Superior temporal gyrus (tissue), 1 donor: ENCODE measurements at regions not wholly inside any gene's neighbourhood (a gene's known extent, or its start where the extent isn't known, plus 50 kb on each side); places are given as distances from the start of the nearest gene placed in this dataset.

Experiments used
- DNase-seq: peaks from one replicate; pipeline ENCODE4 v3.0.0-alpha.2; 2016; ENCODE audit errors: extremely low spot score

DNA sequence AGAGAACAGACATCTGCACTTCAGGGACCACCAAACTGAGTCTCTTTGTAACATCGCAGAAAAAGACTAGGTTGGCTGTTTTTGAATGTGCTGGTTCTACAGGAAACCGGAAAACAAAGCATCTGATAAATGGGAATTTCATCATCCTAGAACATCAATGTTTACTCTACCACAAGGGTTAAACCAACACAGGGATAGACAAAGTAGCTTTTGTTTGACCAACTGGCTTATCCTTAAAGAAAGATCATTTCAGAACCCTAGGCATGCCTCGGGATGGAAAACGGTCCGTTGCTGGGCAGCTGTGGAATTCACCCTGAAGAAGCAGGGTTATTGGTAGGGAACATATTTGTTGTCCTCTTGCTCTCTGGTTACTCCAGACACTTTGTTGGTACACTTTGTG is 2355.5 kb upstream of the AGA start:
- DNase-seq, result no peak

DNA sequence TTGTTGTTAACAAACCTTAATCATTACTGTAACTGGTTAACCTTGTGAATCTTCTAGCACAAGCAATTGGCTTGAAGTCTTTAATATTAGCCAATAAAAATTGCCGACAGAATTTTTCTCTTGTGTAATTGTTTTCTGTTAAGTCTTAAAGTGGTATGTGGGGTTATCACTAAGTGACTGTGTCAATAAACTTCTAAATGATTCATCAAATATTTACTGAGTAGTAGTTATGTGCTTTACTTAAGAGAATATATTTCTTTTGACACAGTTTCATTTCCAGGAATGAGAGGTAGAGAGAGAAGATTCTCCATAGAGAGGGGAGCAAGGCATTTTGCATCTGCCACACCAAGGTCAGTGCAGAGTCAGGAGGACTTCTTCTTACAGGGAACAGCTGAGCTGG is 2361.6 kb upstream of the AGA start:
- DNase-seq, result no peak

DNA sequence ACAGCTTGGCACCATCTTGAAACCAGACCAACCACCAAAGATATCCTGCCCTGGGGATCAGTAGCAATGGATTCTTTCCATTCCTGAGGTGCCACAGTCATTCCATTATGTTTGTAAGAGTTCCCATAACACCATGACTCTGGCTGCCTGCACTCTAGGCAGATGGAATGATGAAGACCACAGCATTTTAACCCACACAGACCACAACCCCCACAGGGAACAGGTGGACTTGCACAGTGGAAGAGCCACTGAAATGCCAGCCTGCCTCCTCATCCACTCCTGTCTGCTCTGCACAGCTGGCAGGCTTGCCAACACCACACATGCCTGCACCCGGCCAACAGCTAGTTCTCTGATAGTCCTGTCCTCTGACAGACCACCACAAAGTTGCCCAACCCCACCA is 2362.2 kb upstream of the AGA start:
- DNase-seq, result no peak

DNA sequence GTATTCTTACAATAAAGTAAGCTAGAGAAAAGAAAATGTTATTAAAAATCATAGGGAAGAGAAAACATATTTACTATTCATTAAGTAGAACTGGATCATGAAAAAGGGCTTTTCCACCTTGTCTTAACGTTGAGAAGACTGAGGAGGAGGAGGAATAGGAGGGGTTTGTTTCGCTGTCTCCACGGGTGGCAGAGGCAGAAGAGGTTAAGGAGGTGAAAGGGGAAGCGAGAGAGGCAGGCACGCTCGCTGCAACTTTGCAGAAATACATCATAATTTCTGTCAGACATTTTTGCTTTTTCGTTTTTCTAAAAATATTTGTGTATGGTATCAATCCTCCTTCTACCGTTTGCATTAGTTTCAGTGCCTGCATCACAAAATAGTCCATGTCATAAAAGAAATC is 2375.1 kb upstream of the AGA start:
- no peak for DNase-seq

DNA sequence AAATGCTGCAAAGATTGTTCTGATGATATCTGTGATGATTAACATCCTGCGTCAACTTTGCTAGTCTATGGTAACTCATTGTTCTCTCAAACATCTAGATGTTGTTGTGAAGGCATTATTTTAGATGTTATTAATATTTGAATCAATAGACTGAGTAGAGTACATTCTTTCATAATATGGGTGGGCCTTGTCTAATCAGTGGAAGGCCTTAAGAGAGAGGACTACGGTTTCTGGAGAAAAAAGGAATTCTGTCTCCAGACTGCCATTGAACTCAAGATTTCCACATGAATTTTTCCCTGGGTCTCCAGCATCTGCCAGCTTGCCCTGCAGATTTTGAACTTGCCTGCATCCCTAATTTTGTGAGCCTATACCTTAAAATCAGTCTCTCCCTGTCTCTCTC is 2381.1 kb upstream of the AGA start:
- DNase-seq, result no peak

DNA sequence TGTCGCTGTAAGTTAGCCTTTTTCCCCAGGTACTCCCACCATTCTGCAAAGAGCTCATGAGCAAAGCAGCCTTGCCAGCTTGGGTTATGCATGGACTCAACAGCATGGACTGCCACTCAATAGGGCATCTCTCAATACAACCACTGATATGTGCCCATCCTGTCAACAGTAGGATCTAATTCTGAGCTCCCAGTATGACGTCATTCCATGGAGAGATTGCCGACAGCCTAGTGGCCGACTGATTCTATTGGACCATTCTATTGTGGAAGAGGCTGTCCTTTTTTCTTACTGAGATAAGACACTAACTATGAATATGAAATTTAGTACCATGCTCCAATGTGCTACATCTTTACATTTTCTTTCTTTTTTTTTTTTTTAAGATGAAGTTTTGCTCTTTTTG is 2389.0 kb upstream of the AGA start:
- no peak for DNase-seq

DNA sequence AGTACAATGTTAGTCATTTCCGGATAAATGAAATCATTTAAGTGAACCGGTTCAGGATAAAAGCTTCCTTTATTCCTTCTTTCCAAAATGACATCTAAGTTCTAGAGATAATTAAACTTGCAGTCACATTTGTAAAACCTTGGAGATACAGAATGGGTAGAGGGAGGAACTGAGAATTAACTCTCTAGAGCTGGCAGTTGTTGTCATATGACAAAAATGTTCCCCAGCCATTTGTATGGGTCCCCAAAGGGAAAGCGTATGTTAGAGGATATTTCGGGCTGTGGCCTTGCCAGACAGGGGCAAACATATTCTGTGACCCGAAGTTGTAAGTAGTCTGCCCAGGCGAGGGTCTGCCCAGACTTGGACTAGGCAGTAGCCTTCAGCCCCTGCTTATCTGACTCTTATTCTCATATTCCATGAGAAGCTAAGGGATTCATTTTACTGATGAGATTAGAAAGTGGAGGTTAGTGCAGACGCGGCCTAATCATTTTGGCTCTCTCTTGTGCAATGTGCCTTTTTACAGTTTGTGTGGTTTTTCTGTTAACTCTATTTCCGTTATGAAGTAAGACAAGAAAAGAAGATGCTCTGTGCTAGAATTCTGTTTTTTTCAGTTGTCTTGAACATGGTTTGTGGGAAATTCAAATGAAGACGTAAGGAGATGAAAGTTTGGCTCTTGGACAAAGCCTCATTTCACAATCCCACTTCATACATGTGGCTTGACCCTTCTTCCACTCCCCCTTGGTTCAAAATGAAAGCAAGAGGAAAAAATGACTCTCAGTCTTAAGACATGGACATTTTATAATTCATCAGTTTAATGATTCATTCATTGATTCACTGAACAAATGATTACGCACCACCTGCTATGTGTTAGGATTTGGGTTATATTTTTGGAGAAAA is 2394.2 kb upstream of the AGA start:
- no peak for DNase-seq

DNA sequence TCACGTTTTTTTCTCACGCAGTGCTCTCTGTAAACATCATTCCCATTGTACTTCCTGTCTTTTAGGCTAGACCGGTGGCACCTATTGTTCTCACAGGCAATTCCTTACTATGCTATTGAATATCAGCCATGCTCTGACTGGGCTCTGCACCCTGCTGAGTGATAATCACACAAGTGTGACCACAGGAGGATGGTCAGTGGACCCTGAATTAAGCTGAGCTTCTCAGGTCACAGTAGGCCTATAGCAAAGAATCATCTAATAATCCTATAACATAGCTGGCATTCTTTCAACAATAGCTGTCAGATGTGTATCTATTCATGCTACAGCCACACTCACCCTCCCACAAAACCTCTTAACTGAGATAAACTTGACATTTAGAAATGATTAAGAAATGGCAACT is 2399.8 kb upstream of the TENM3 start:
- DNase-seq, result no peak

DNA sequence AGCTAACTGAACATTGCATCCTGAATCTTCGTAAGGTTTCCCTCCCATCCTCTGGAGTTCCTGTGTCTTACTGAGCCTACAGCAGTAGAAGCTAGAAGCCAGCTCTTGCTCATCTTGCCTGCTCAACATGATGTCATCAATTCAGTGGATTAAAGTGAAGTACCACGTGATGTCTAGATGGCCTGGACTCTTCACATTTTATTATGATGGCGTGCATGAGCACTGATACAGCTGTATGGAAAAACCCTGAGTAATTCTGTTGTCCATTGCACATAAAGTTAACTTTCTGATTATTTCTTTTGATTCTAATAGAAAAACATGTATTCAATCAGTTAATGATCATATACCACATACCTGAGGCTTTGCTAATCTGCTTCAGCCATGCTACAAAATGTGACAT is 2387.7 kb upstream of the TENM3 start:
- DNase-seq, result no peak

DNA sequence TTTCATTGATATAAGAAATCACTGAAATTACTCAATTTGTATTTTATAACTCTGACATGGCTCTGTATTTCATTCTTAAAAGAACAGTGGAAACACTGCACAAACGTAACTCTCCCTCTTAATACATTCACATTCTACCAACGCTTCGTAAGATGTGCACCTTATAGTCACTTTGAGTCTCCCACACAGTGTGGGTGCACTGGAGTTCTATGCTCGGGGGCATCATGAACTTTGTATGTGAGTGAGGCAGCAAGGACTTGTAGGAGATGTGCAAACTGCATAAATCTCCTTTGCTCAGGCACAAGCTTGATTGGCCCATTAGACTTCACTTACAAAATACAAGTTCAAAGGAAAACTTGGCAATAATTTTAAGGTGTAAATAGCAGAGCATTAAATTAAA is 2385.0 kb upstream of the TENM3 start:
- DNase-seq, result no peak

DNA sequence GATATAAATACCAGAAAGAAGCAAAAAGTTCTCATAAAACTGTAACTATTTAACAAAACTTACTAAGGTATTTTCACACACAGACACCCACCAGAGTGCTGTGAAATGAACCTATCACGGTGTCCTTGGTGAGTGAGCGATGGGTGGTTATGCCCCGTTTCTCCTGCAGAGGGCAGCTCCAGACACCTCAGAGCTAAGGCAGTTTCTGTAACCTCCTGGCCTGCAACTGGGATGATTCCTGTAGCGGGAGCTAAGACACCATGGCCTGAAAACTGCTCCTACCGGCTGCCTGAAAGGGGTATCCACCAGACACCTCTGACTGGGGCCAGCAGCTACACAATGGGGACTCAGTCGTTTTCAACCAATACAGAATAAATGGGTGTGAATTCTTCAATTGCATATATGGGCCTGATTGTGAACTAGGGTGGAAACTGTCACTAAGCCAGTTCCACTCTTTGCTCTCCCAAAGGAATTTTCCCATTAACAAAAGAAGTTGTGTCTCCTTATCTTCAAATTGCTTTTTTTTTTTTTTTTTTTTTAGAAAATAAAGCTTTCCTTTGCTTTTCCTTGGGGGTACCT is 2375.8 kb upstream of the TENM3 start:
- DNase-seq, result peak; percentile 61

DNA sequence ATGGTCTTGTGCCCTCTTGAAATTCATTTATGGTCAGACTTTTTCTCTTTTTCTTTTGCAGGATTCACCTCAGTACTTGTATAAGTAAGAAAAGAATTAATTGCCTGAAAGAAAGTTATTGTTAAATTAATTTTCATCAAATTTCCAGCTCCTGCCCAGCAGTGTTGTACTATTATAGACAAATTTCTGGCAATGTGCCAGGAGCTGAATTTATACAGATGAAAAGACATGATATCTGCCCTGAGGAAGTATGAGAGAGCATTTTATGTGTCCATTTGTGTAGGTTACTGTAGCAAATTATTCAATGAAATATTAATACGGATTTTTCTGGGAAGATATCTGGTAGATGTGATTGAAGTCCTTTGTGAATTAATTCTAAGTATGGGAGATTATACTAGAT is 2371.5 kb upstream of the TENM3 start:
- no peak for DNase-seq

DNA sequence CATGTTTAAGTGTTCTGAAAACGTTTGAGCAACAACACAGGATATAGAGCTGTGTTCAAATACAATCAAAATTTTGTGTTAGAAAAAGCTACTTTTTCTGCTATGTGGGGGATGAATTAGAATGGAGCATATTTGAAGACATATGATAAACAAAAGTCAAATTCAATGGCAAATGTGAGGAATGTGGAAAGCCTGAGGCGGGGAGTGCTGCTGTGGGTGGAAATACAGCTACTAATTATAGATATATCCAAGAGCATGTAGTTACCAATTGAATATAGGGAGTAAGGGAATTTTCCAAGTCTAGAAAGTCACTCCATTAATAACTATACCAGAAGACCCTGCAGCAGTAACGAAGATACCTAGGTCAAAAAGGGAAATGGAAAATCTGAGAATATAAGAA is 2370.4 kb upstream of the TENM3 start:
- no peak for DNase-seq

DNA sequence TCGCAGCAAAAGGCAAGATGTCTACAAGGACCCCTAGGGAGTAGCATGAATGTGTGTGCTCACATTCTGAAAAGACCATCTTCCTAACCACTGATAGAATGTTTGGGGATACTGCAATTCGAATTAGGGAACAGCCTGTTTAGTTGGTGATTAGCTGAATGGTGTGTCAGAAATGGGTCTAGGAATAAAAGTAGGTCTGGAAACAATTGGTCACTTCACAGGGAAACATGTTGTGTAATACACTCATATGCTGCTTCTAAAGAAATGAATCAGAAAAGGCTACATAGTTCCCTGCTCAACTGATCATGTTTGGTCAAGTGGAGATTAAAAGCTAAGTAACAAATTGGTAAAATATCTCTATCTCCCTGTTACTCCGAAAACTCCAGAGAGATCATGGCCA is 2362.4 kb upstream of the TENM3 start:
- no peak for DNase-seq

DNA sequence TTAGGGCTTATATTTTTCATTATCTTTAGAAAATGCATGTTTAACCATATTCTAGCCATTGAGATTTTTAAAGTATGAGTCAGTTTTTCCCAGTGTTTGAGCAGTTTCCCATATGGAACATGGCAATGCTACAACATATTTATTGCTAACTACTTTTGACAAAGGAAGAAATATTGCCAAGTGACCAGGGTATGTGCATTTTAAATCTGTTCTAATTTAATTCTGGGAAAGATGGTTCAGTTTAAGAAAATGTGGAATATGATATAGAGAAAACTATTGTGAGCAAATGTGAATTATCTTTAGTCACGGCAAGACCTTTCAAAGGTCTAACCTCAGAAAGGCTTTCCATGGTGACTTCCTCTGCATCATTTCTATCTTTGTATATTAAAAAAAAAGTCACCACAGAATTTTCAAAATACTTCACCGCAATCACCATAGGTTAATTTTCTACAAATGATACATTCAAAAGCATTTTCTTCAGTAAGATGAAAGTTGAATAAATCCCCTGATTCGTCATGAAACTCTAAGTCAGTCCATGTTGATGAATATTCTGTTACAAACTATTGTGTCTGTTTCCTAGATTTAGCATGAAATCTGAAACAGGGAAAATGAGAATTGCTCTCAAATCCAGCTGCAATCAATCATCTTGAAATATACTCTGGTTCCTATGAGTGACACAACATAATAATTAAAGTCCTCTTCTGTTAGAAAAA is 2349.0 kb upstream of the TENM3 start:
- DNase-seq, result no peak

DNA sequence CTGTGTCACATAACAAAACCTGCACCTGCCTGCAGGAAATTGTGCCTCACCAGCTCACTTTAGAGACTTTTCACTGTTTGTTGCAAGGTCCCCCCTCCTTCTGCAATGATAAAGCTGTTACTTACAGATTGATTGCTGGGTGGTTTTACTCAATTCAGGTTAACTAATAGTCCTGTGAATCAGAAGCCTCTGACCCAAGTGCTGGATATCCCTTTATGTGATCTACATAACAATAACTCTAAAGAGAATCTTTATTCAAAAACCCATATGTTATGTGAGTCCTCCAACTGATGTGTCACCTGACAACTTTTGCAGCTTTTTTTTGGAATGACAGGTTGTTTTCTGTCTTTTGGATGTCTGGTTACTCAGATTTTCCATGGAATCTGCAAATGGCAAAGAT is 2323.6 kb upstream of the TENM3 start:
- DNase-seq, result no peak

DNA sequence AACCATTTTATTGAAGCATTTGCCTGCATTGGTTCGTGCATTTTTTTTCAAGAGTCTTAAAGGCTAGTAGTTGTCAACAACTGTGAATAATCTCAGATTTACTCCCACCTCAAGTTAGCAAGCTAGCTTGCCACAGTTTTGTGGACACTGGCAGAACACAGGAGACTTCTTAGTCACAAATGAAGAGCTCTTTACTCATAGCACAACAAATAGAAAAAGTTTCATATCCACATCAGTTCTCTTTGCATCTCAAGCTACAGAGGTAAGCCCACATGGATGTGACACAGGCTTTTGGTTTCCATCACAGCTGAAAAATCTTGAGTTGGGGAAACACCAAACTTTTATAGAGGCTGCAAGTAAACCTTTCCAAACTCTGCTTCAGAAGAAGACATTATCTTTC is 2315.7 kb upstream of the TENM3 start:
- DNase-seq, result no peak

DNA sequence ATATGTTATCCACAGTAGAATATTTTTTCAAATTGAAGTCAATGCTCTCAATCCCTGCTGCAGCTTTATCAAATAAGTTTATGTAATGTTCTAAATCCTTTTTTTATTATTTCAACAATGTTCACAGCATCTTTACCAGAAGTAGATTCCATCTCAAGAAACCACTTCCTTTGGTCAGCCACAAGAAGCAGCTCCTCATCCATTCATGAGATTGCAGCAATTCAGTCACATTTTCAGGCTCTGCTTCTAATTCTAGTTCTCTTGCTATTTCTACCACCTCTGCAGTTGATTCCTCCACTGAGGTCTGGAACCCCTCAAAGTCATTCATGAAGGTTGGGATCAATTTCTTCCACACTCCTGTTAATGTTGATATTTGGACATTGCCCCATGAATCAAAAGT is 2301.3 kb upstream of the TENM3 start:
- no peak for DNase-seq

DNA sequence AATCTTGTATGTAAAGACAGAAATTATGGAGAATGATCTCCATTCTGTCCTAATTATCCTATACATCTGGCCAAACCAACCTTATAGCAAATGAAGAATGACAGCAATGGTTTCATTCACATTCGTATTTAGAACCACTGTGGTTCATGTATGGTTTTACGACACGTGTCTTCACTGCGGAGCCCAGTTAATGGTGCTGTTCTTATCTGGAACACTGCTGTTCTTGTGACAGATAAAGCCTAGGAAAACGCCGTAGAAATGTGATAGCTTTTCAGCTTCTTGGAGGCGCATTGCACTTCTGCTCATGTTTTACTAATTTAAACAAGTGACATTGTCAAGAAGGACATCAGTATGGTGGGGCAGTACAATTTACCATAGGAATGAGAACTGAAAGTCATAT is 2266.4 kb upstream of the TENM3 start:
- DNase-seq, result no peak

DNA sequence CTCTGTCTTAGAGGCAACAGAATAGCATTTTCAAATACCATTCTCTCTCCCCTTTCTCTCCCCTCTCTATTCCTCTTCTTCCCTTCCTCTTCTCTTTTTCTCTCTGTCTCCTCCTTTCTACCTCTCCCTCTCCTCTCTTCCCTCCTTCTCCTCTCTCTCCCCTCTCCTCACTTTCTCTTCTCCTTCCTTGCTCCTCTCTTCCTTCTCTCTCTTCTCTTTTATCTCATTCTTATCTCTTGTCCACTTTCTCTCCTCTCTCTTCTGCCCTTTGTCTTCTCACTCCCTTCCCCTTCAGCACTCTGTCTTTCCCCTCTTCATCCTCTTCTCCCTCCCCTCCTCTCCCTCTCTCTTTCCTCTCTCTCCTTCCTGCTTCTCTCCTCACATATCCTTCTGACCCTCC is 2265.8 kb upstream of the TENM3 start:
- no peak for DNase-seq

DNA sequence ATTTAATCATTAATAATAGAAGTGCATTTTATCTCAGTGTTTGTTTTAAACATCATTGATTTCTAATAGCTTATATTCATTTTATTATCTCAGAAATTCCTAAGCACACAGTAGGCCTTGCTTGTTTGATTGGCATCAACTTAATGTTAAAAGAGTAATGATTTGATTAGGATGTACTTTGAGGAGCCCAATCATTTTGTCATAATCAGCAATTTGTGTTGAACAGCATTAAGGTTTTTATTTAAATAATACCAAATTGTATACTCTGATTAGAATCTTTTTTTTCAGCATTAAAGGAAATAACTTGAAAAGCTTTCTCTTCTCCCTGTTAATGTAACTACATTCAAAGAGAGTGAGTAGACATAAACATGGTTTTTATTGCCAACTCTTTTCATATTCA is 2262.0 kb upstream of the TENM3 start:
- DNase-seq, result no peak

DNA sequence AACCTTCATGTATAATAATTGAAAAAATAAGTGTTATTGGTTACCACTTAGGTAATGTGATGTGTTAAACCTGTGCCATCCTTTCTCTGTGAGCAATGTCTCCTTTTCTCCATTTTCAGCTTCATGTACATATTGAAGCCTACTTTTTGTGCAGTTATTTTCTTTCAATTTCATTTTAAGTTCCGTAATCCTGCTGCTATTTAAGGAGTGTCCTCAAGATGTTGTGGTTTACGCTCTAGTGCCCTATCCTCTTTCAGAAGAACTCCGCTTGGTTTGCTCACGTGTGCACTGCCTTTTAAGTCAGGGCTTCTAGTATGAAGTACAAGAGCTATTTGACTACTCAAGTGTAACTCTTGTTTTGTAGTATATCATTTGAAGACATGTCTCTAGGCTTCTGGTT is 2253.2 kb upstream of the TENM3 start:
- no peak for DNase-seq

DNA sequence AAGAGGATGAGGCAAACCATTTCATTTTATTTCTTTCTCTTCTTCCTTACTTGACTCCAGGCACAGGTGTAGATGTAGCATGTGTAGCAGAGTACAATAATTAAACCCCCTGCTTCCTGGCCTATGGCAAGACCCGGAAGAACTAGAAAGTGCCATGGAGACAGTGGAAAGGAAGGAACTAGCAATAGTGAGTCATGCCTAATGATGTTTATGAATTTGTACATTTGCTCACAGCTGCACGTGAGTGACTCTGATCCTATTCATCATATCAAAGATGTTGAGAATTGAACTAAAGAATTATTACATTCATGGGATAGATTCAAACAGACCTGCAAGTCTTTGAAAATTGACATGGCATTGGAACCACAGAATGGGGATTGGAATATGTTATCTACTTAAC is 2233.9 kb upstream of the TENM3 start:
- DNase-seq, result no peak
